GM12878 (cell line): ENCODE measurements at regions not wholly inside any gene's neighbourhood (a gene's known extent, or its start where the extent isn't known, plus 50 kb on each side); places are given as distances from the start of the nearest gene placed in this dataset.

ENCODE experiments used
- POLR2A ChIP-seq: IDR thresholded peaks from 2 replicates; pipeline ENCODE4 v1.6.1; 2011; ENCODE audit warnings: low read depth, mild to moderate bottlenecking, low read length
- WRNIP1 ChIP-seq: IDR thresholded peaks from 2 replicates; pipeline ENCODE4 v1.6.1; 2011; ENCODE audit warnings: low read depth, low read length, improper control_type of control experiment, borderline replicate concordance

- TF ChIP-seq POLR2A (no peak), WRNIP1 (no peak)
Measured at GRCh38 chr3:41120460-41120859, 78.8 kb upstream of the CTNNB1 start.
